ENCODE measurements at regions not wholly inside any gene's neighbourhood (a gene's known extent, or its start where the extent isn't known, plus 50 kb on each side); places are given as distances from the start of the nearest gene placed in this dataset.
A peak's percentile ranks its signal among the peaks of the same experiment; 100 is the strongest.

DNA sequence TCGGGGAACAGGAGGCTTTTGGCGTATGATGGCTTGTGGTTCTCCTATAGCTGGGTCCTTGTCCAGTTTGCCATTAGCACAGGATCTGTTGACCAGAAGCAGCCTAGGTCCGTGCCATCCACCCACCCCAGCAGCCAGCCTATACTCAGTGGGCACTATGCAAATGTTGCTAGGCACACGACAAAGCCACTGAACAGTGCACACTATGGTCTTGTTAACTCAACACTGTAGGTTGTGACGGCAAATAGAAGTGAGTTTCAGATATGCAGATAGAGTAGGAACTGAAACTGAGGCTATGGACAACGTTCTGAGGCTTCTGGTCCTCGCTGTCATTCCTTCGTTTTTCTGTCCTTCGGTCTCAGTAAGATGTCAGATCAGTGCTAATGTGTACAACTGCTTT lies 541.3 kb upstream of the TENM3 start:
- peak in 3 of 8 experiments; percentile 16 to 94 (median 32) for ATAC-seq (replicated peaks in 6 of 8)
- no peaks in the 10 kb centered on the region for H3K4me1 ChIP-seq (replicated peaks in 1 of 2)
- in situ Hi-C loops (cut with MboI; ENCODE audit: low pct_unique_long_range_greater_than_20kb in 2 of 9, low sequenced_read_pairs in 9 of 9, unreplicated experiment in 9 of 9), result no loop called here
- H3K27ac ChIP-seq, result no peak overlapping the region
- 9 to 100% (median 80%) methylated on average over 2 to 9 of the region's 9 CpGs for WGBS, 10 experiments
- H3K4me3 ChIP-seq, result no peak overlapping the region

DNA sequence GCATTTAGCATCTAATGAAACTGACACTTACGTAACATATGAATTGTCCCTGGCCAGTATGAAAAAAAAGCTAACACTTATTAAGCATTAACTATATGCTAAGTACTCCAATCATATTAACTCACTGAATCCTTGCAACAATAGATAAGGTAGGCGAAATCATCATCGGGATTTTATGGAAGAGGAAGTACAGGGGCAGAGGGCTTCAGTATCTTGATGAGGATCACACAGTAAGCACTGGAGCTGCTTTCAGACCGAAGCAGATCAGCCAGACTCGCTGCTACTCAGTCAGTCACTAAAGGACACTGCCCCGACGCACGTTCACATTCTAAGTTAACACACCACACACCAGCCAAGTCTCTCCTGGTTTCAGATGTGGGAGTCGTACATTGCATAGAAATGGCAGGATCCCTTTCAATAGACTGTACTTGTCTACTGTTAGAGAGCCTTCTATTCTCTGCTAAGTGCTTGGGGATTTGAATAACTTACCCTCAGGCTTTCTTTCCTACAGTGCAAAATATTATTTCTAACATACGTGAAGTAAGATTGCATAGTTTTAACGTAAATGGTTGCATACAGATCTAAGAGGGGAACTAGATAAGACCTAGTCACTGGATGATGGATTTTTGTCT lies 540.2 kb upstream of the TENM3 start:
- WGBS, 10 experiments, result 0 to 100% (median 90%) methylated on average over 1 to 11 of the region's 11 CpGs

DNA sequence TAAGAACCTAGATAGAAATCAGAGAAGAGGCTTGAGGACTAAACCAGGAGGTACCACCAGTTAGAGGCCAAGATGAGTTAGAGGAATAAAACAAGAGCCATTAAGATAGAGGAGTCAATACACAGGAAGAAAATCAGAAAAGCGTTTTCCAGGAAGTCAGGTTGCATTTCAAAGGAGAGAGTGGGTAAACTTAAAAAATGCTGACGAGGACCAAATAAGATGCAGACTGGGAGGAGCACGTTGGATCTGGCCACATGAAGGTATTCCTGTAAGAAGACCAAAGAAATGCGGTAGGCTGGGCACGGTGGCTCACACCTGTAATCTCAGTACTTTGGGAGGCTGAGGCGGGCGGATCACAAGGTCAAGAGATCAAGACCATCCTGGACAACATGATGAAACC lies 533.1 kb upstream of the TENM3 start:
- in situ Hi-C loops (cut with MboI; ENCODE audit: low pct_unique_long_range_greater_than_20kb in 2 of 9, low sequenced_read_pairs in 9 of 9, unreplicated experiment in 9 of 9), result no loop called here
- Histone ChIP-seq H3K27ac (no peak overlapping the region), H3K4me1 (replicated peaks in 1 of 2) (no peaks in the 10 kb centered on the region), H3K4me3 (no peak overlapping the region)
- no peak for ATAC-seq (replicated peaks in 6 of 8)
- 0 to 100% (median 88%) methylated on average over 1 to 7 of the region's 7 CpGs; no CpG with 5 or more reads in 1 of the 10 experiments for WGBS, 10 experiments

More for the DNA sequence above, 540.2 kb upstream of the TENM3 start:
- Histone ChIP-seq H3K4me3 (no peak overlapping the region), H3K27ac (no peak overlapping the region), H3K4me1 (replicated peaks in 1 of 2) (no peaks in the 10 kb centered on the region)
- ATAC-seq (replicated peaks in 6 of 8), result no peak
- in situ Hi-C loops (cut with MboI; ENCODE audit: low pct_unique_long_range_greater_than_20kb in 2 of 9, low sequenced_read_pairs in 9 of 9, unreplicated experiment in 9 of 9), result no loop called here

DNA sequence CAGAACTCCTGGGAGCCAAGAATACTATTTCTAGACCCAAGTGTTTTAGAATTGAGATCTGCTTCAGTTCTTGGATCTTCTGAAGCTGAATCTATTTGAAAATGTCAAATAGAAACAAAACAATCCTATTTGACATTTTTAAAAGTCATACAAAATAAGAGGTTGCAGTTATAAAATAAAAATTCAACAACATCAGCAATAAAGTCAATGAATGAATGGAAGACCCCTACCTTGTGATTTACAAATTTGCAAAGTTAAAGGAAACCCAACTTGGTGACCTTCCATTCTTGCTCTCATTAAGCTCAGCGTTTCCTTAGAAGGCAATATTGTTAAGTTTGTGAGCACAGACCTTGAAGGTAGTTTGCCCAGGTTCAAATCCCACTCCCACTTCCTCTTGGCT lies 531.8 kb upstream of the TENM3 start:
- Histone ChIP-seq H3K27ac (no peak overlapping the region), H3K4me1 (replicated peaks in 1 of 2) (no peaks in the 10 kb centered on the region), H3K4me3 (no peak overlapping the region)
- WGBS, 10 experiments, result 0 to 100% (median 86%) methylated on average over 1 of the region's 1 CpG; no CpG with 5 or more reads in 3 of the 10 experiments
- no peak for ATAC-seq (replicated peaks in 6 of 8)
- in situ Hi-C loops (cut with MboI; ENCODE audit: low pct_unique_long_range_greater_than_20kb in 2 of 9, low sequenced_read_pairs in 9 of 9, unreplicated experiment in 9 of 9), result no loop called here

DNA sequence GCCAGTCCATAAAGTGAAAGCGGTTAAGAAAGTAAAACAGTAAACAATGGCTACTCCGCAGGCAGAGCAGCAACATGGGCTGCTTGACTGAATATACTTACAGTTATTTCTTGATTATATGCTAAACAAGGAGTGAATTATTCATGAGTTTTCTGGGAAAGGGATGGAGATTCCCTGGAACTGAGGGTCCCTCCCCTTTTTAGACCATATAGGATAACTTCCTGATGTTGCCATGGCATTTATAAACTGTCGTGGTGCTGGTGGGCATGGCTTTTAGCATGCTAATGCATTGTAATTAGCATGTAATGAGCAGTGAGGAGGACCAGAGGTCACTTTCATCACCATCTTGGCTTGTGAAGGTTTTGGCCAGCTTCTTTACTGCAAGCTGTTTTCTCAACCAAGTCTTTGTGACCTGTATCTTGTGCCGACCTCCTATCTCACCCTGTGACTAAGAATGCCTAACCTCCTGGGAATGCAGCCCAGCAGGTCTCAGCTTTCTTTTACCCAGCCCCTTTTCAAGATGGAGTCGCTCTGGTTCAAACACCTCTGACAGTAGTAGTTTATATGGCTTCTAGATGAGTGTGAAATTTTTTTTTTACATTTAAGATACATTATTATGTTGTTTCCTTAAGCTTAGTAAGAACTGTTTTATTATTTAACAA lies 514.8 kb upstream of the TENM3 start:
- H3K4me3 ChIP-seq, result no peak overlapping the region
- no peak overlapping the region for H3K27ac ChIP-seq
- H3K4me1 ChIP-seq (replicated peaks in 1 of 2), result no peaks in the 10 kb centered on the region
- peak in 2 of 8 experiments; percentile 71 to 81 for ATAC-seq (replicated peaks in 6 of 8)
- 6 to 68% (median 53%) methylated on average over 1 to 5 of the region's 5 CpGs; no CpG with 5 or more reads in 2 of the 10 experiments for WGBS, 10 experiments
- in situ Hi-C loops (cut with MboI; ENCODE audit: low pct_unique_long_range_greater_than_20kb in 2 of 9, low sequenced_read_pairs in 9 of 9, unreplicated experiment in 9 of 9), result no loop called here

DNA sequence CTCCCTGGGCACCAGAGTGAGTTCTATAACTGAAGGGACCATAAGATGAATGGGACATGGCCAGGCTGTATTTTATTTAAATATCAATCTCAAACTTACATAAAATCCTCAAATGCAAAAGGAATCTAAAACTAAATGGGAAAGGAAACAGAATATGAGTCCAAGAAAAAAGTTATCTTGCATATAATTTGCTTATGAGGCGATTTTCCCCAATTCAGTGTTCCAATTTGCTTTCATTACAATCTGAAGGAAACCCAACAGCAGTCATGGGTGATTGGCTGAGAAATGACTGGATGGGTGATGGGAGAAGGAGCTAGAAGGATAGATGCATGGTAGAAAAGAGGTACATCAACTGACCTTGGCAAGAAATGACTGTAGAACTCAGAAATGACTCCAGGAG lies 511.3 kb upstream of the TENM3 start:
- Histone ChIP-seq H3K4me1 (replicated peaks in 1 of 2) (no peaks in the 10 kb centered on the region), H3K27ac (no peak overlapping the region), H3K4me3 (no peak overlapping the region)
- in situ Hi-C loops (cut with MboI; ENCODE audit: low pct_unique_long_range_greater_than_20kb in 2 of 9, low sequenced_read_pairs in 9 of 9, unreplicated experiment in 9 of 9), result no loop called here
- ATAC-seq (replicated peaks in 6 of 8), result no peak
- WGBS, 10 experiments, result 0 to 100% (median 81%) methylated on average over 1 of the region's 1 CpG; no CpG with 5 or more reads in 2 of the 10 experiments

DNA sequence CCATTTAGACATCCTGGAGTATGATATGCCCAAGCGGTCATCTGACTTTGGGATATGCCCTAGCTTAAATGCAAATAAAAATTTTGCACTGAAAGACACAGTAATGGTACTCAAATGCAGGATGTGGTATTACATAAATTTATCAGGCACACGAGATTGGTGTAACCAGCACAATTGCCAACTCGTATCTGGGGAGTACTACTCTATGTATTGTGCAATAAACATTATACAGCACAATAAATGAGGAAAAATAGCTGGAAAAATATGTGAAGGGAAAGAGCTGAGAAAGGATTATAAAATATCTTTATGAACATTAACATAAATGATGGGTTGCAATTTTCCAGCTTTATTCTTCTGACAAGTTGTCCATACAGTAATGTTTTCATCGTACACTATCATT lies 505.5 kb upstream of the TENM3 start:
- Histone ChIP-seq H3K4me1 (replicated peaks in 1 of 2) (peaks cover 0 to 3% of the 10 kb centered on the region in 2 donors), H3K4me3 (no peak overlapping the region), H3K27ac (no peak overlapping the region)
- in situ Hi-C loops (cut with MboI; ENCODE audit: low pct_unique_long_range_greater_than_20kb in 2 of 9, low sequenced_read_pairs in 9 of 9, unreplicated experiment in 9 of 9), result no loop called here
- 21 to 100% (median 89%) methylated on average over 1 to 4 of the region's 4 CpGs for WGBS, 10 experiments
- ATAC-seq (replicated peaks in 6 of 8), result no peak

DNA sequence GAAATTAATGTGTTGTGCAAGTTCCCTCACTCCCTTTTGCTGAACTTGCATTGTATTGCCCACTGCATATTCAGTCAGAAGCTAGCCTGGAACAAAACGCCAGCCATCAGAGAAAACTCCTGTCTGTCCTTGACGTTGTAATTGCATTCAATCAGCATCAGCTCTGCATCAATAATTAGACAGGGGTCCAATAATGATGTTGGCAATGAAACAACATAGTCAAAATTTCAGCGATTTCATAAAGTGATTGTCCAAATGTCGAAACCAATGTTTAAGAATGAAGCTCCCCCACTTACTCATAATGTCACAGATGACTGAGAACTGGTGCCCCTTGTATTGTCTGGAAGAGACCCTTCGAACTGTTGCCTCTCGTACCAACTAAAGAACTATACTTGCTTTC lies 504.2 kb upstream of the TENM3 start:
- no peak overlapping the region for H3K27ac ChIP-seq
- in situ Hi-C loops (cut with MboI; ENCODE audit: low pct_unique_long_range_greater_than_20kb in 2 of 9, low sequenced_read_pairs in 9 of 9, unreplicated experiment in 9 of 9), result no loop called here
- H3K4me3 ChIP-seq, result no peak overlapping the region
- H3K4me1 ChIP-seq (replicated peaks in 1 of 2), result peaks cover 0 to 3% of the 10 kb centered on the region in 2 donors
- no peak for ATAC-seq (replicated peaks in 6 of 8)
- 7 to 100% (median 67%) methylated on average over 1 to 5 of the region's 6 CpGs; no CpG with 5 or more reads in 2 of the 10 experiments for WGBS, 10 experiments

DNA sequence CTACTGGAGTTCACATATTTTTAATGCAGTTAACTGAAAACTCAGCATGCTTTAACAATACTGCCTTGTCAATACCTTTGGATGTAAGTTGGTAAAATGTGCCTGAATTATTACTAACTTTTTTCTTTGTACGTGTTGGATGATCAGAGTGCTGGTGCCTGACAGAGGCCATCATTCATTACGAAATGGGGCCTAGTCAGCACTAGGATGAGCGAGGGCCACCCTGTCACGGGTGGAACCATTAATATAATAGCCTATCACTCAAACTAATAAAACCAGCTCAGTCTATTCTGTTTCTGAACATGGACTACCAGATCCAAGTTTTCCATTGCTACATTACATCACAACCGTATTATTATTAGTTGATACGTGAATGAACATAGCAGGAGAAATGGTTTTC lies 501.7 kb upstream of the TENM3 start:
- WGBS, 10 experiments, result 11 to 92% (median 86%) methylated on average over 1 to 6 of the region's 6 CpGs; no CpG with 5 or more reads in 2 of the 10 experiments
- H3K4me3 ChIP-seq, result no peak overlapping the region
- H3K27ac ChIP-seq, result no peak overlapping the region
- ATAC-seq (replicated peaks in 6 of 8), result peak in 4 of 8 experiments; percentile 36 to 84 (median 75)
- peaks cover 0 to 3% of the 10 kb centered on the region in 2 donors for H3K4me1 ChIP-seq (replicated peaks in 1 of 2)
- in situ Hi-C loops (cut with MboI; ENCODE audit: low pct_unique_long_range_greater_than_20kb in 2 of 9, low sequenced_read_pairs in 9 of 9, unreplicated experiment in 9 of 9), result no loop called here

DNA sequence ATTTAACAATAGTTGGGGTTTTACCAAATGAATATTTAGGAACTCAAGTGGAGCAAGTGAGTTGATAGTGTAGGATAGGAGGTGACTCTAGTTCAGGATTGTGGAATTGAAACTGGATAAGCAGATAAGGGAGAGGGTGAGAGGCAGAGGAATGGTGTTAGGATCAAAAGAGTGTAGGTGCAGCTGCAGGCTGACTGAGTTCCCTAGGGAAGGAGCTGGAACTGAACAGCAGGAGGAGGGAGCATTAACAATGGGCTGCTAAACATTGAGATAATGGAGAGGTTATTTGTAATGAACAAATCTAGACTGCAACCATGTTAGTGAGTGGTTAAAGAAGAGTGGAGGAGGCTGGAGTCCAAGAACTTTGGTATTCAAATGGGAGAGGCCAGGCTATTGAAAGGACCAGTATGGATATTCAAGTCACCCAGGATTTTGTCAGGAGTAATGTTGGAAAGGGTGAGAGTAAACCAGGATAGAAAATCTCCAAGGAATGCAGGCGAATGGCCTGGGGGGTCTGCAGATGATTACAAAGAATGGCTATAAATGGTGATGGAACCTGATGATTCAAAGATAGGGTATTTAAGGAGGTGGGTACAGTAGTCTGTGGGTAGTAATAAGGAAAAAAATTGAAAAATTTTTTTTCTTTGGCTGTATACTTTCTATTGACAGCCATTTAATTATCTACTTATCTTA lies 497.1 kb upstream of the TENM3 start:
- in situ Hi-C loops (cut with MboI; ENCODE audit: low pct_unique_long_range_greater_than_20kb in 2 of 9, low sequenced_read_pairs in 9 of 9, unreplicated experiment in 9 of 9), result no loop called here
- no peak overlapping the region for H3K4me3 ChIP-seq
- WGBS, 10 experiments, result 0 to 100% (median 80%) methylated on average over 1 of the region's 1 CpG; no CpG with 5 or more reads in 2 of the 10 experiments
- H3K27ac ChIP-seq, result no peak overlapping the region
- no peak for ATAC-seq (replicated peaks in 6 of 8)
- peaks cover 3 to 23% of the 10 kb centered on the region in 2 donors for H3K4me1 ChIP-seq (replicated peaks in 1 of 2)

DNA sequence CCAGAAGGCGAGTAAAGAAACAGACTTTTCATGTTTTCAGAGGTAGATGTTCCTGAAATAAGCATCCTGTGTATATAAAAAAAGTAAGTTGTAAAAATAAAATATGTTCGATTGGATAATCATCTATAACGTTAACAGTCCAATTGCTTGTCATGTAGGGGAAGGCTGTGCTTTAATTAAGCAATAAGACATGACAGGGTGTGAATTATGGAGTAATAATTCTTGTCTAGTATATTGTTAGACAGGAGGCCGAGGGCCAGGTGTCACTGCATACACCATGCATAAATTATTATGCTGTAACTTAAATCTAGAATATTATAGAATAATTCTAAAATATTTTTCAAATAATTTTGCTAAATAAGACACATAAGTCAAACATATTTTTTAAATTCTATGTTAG lies 494.6 kb upstream of the TENM3 start:
- Histone ChIP-seq H3K27ac (no peak overlapping the region), H3K4me1 (replicated peaks in 1 of 2) (peaks cover 3 to 22% of the 10 kb centered on the region in 2 donors), H3K4me3 (no peak overlapping the region)
- in situ Hi-C loops (cut with MboI; ENCODE audit: low pct_unique_long_range_greater_than_20kb in 2 of 9, low sequenced_read_pairs in 9 of 9, unreplicated experiment in 9 of 9), result no loop called here
- WGBS, 10 experiments, result 11 to 73% (median 43%) methylated on average over 2 to 4 of the region's 4 CpGs
- peak in 5 of 8 experiments; percentile 57 to 100 (median 94) for ATAC-seq (replicated peaks in 6 of 8)

DNA sequence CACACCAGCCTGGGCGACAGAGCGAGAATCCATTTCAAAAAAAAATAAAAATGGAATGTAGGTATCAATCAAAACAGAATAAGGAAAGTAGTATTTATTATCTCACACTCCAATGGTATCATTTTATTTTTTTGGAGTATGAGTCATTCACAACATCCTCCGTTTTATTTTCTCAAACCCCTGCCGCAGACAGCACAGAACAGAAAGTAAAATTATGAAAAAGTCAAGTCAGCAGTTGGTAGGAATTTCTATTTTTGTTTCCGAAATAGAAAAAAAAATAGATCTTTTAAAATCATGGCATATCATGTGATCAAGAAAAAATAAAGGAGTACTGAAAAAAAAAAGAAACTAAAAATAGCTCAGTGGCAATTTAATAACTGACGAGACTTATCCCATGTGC lies 490.7 kb upstream of the TENM3 start:
- Histone ChIP-seq H3K4me1 (replicated peaks in 1 of 2) (peaks cover 17 to 39% of the 10 kb centered on the region in 2 donors), H3K27ac (no peak overlapping the region), H3K4me3 (no peak overlapping the region)
- WGBS, 10 experiments, result 26 to 100% (median 94%) methylated on average over 2 to 6 of the region's 6 CpGs
- no peak for ATAC-seq (replicated peaks in 6 of 8)
- in situ Hi-C loops (cut with MboI; ENCODE audit: low pct_unique_long_range_greater_than_20kb in 2 of 9, low sequenced_read_pairs in 9 of 9, unreplicated experiment in 9 of 9), result no loop called here

DNA sequence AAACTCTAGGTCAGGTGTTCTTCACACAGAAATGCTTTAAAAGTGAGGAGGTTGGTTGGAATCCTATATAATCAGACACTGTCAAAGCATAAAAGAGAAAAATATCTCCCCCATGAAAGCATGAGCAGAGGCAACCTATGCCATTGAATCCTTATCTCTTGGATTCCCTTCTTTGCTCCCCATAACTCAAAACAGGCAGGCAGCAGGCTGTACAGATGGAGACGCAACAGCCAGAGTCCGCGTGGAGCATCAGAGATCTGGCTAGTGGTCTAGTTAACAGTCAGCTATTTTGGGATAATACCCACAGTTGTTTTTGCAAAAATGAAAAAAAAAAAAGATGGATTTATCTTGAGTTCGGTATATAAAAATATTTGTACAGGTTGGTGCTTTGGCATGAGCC lies 490.0 kb upstream of the TENM3 start:
- in situ Hi-C loops (cut with MboI; ENCODE audit: low pct_unique_long_range_greater_than_20kb in 2 of 9, low sequenced_read_pairs in 9 of 9, unreplicated experiment in 9 of 9), result no loop called here
- no peak for ATAC-seq (replicated peaks in 6 of 8)
- H3K4me3 ChIP-seq, result no peak overlapping the region
- H3K4me1 ChIP-seq (replicated peaks in 1 of 2), result peaks cover 23 to 38% of the 10 kb centered on the region in 2 donors
- 13 to 100% (median 93%) methylated on average over 1 to 4 of the region's 4 CpGs for WGBS, 10 experiments
- no peak overlapping the region for H3K27ac ChIP-seq
